ENCODE measurements at regions not wholly inside any gene's neighbourhood (a gene's known extent, or its start where the extent isn't known, plus 50 kb on each side); places are given as distances from the start of the nearest gene placed in this dataset.

- Histone ChIP-seq H2AFZ (no peak overlapping the region), H3K4me1 (ENCODE audit: insufficient read depth) (no peaks in the 10 kb centered on the region), H3K36me3 (ENCODE audit: low read depth) (no peaks in the 10 kb centered on the region), H3K9me3 (ENCODE audit: low read depth) (no peaks in the 10 kb centered on the region), H3K4me2 (ENCODE audit: unreplicated experiment) (no peak overlapping the region), H3K9ac (no peak overlapping the region), H3K4me3 (no peak overlapping the region), H3K27ac (no peak overlapping the region), H3K27me3 (replicated peaks; ENCODE audit: insufficient read depth) (no peaks in the 10 kb centered on the region), H4K20me1 (ENCODE audit: insufficient read depth) (no peaks in the 10 kb centered on the region), H3K9me2 (ENCODE audit: insufficient read depth) (no peaks in the 10 kb centered on the region), H3F3A (ENCODE audit: insufficient read depth) (no peaks in the 10 kb centered on the region), H3K79me2 (ENCODE audit: insufficient read depth) (no peaks in the 10 kb centered on the region)
- WGBS, 2 experiments (ENCODE audit: low coverage in 1 of 2, low lambda C conversion rate in 2 of 2, missing lambda C conversion rate in 2 of 2) = 19 to 22% methylated on average over 1 of the region's 1 CpG
- in situ Hi-C loops (cut with MboI) = no loop called here
- TF ChIP-seq EZH2phosphoT487 (IDR thresholded peaks at IDR 0.05; ENCODE audit: insufficient read depth, low read depth) (no peak), EZH2 (IDR thresholded peaks at IDR 0.05; ENCODE audit: insufficient read depth, poor library complexity, severe bottlenecking) (no peak)
- DNase-seq = no peak
These were observed 555.7 kb upstream of the ANO3 start for GRCh38 chr11:25776238-25776637.

GRCh38 chr11:25777343-25777742 lies 554.6 kb upstream of the ANO3 start:
- no peaks in the 10 kb centered on the region for H3K9me3 ChIP-seq (ENCODE audit: low read depth)
- no peaks in the 10 kb centered on the region for H3K4me1 ChIP-seq (ENCODE audit: insufficient read depth)
- H2AFZ ChIP-seq = no peak overlapping the region
- H3F3A ChIP-seq (ENCODE audit: insufficient read depth) = no peaks in the 10 kb centered on the region
- in situ Hi-C loops (cut with MboI) = no loop called here
- no peaks in the 10 kb centered on the region for H3K9me2 ChIP-seq (ENCODE audit: insufficient read depth)
- H3K4me2 ChIP-seq (ENCODE audit: unreplicated experiment) = no peak overlapping the region
- TF ChIP-seq EZH2phosphoT487 (IDR thresholded peaks at IDR 0.05; ENCODE audit: insufficient read depth, low read depth) (no peak), EZH2 (IDR thresholded peaks at IDR 0.05; ENCODE audit: insufficient read depth, poor library complexity, severe bottlenecking) (no peak)
- no peak overlapping the region for H3K4me3 ChIP-seq
- no peak overlapping the region for H3K9ac ChIP-seq
- 26 to 55% methylated on average over 2 of the region's 2 CpGs for WGBS, 2 experiments (ENCODE audit: low coverage in 1 of 2, low lambda C conversion rate in 2 of 2, missing lambda C conversion rate in 2 of 2)
- H3K27me3 ChIP-seq (replicated peaks; ENCODE audit: insufficient read depth) = no peaks in the 10 kb centered on the region
- no peak overlapping the region for H3K27ac ChIP-seq
- no peaks in the 10 kb centered on the region for H3K36me3 ChIP-seq (ENCODE audit: low read depth)
- no peaks in the 10 kb centered on the region for H3K79me2 ChIP-seq (ENCODE audit: insufficient read depth)
- DNase-seq = no peak
- H4K20me1 ChIP-seq (ENCODE audit: insufficient read depth) = no peaks in the 10 kb centered on the region

GRCh38 chr11:25779033-25779432 lies 552.9 kb upstream of the ANO3 start:
- Histone ChIP-seq H3K9me2 (ENCODE audit: insufficient read depth) (no peaks in the 10 kb centered on the region), H3K4me3 (no peak overlapping the region), H2AFZ (no peak overlapping the region), H3K4me2 (ENCODE audit: unreplicated experiment) (no peak overlapping the region), H3K27ac (no peak overlapping the region), H3K9me3 (ENCODE audit: low read depth) (no peaks in the 10 kb centered on the region), H3K36me3 (ENCODE audit: low read depth) (no peaks in the 10 kb centered on the region), H3K27me3 (replicated peaks; ENCODE audit: insufficient read depth) (no peaks in the 10 kb centered on the region), H3K9ac (no peak overlapping the region), H3K4me1 (ENCODE audit: insufficient read depth) (no peaks in the 10 kb centered on the region), H4K20me1 (ENCODE audit: insufficient read depth) (no peaks in the 10 kb centered on the region), H3F3A (ENCODE audit: insufficient read depth) (no peaks in the 10 kb centered on the region), H3K79me2 (ENCODE audit: insufficient read depth) (no peaks in the 10 kb centered on the region)
- DNase-seq = no peak
- in situ Hi-C loops (cut with MboI) = no loop called here
- WGBS, 2 experiments (ENCODE audit: low coverage in 1 of 2, low lambda C conversion rate in 2 of 2, missing lambda C conversion rate in 2 of 2) = 9 to 25% methylated on average over 1 of the region's 1 CpG
- TF ChIP-seq EZH2phosphoT487 (IDR thresholded peaks at IDR 0.05; ENCODE audit: insufficient read depth, low read depth) = no peak
- TF ChIP-seq EZH2 (IDR thresholded peaks at IDR 0.05; ENCODE audit: insufficient read depth, poor library complexity, severe bottlenecking) = no peak

- no peak overlapping the region for H3K9ac ChIP-seq
- no peak overlapping the region for H3K4me3 ChIP-seq
- TF ChIP-seq EZH2 (IDR thresholded peaks at IDR 0.05; ENCODE audit: insufficient read depth, poor library complexity, severe bottlenecking) (no peak), EZH2phosphoT487 (IDR thresholded peaks at IDR 0.05; ENCODE audit: insufficient read depth, low read depth) (no peak)
- no peaks in the 10 kb centered on the region for H3K4me1 ChIP-seq (ENCODE audit: insufficient read depth)
- H3K79me2 ChIP-seq (ENCODE audit: insufficient read depth) = no peaks in the 10 kb centered on the region
- in situ Hi-C loops (cut with MboI) = no loop called here
- no peak overlapping the region for H3K4me2 ChIP-seq (ENCODE audit: unreplicated experiment)
- H2AFZ ChIP-seq = no peak overlapping the region
- H3K9me2 ChIP-seq (ENCODE audit: insufficient read depth) = no peaks in the 10 kb centered on the region
- no peaks in the 10 kb centered on the region for H3K9me3 ChIP-seq (ENCODE audit: low read depth)
- H4K20me1 ChIP-seq (ENCODE audit: insufficient read depth) = no peaks in the 10 kb centered on the region
- H3K27me3 ChIP-seq (replicated peaks; ENCODE audit: insufficient read depth) = no peaks in the 10 kb centered on the region
- 8 to 11% methylated on average over 3 of the region's 3 CpGs for whole genome bisulfite sequencing, 2 experiments (ENCODE audit: low coverage in 1 of 2, low lambda C conversion rate in 2 of 2, missing lambda C conversion rate in 2 of 2)
- DNase-seq = no peak
- no peaks in the 10 kb centered on the region for H3F3A ChIP-seq (ENCODE audit: insufficient read depth)
- H3K27ac ChIP-seq = no peak overlapping the region
- H3K36me3 ChIP-seq (ENCODE audit: low read depth) = no peaks in the 10 kb centered on the region
These were observed 544.5 kb upstream of the ANO3 start for GRCh38 chr11:25787416-25787815.

GRCh38 chr11:25790396-25790795 lies 541.5 kb upstream of the ANO3 start:
- Histone ChIP-seq H3K36me3 (ENCODE audit: low read depth) (no peaks in the 10 kb centered on the region), H3K9ac (no peak overlapping the region), H3K9me3 (ENCODE audit: low read depth) (no peaks in the 10 kb centered on the region), H3K9me2 (ENCODE audit: insufficient read depth) (no peaks in the 10 kb centered on the region), H2AFZ (no peak overlapping the region), H3K27me3 (replicated peaks; ENCODE audit: insufficient read depth) (no peaks in the 10 kb centered on the region), H3F3A (ENCODE audit: insufficient read depth) (no peaks in the 10 kb centered on the region), H3K4me1 (ENCODE audit: insufficient read depth) (no peaks in the 10 kb centered on the region), H3K79me2 (ENCODE audit: insufficient read depth) (no peaks in the 10 kb centered on the region), H3K27ac (no peak overlapping the region), H3K4me2 (ENCODE audit: unreplicated experiment) (no peak overlapping the region), H4K20me1 (ENCODE audit: insufficient read depth) (no peaks in the 10 kb centered on the region), H3K4me3 (no peak overlapping the region)
- 42 to 46% methylated on average over 1 of the region's 1 CpG for WGBS, 2 experiments (ENCODE audit: low coverage in 1 of 2, low lambda C conversion rate in 2 of 2, missing lambda C conversion rate in 2 of 2)
- TF ChIP-seq EZH2phosphoT487 (IDR thresholded peaks at IDR 0.05; ENCODE audit: insufficient read depth, low read depth) (no peak), EZH2 (IDR thresholded peaks at IDR 0.05; ENCODE audit: insufficient read depth, poor library complexity, severe bottlenecking) (no peak)
- DNase-seq = no peak
- in situ Hi-C loops (cut with MboI) = no loop called here

Measured in GM23248 (cell line).